SK-N-MC (cell line): ENCODE measurements at regions not wholly inside any gene's neighbourhood (a gene's known extent, or its start where the extent isn't known, plus 50 kb on each side); places are given as distances from the start of the nearest gene placed in this dataset.
"Not testable (repeated sequence)": the region's sequence is repeated elsewhere in the genome, so short reads cannot be mapped to it uniquely, and the experiment has no call there.

ENCODE experiments used
- EZH2 ChIP-seq: fragments of 200-600 bp; sonication (generic); IDR thresholded peaks from one replicate; pipeline ENCODE4 v1.6.1; 2017; ENCODE audit warnings: antibody characterized with exemption
- FOXP2 ChIP-seq: optimal IDR thresholded peaks from 2 replicates; pipeline ENCODE3; 2011; ENCODE audit warnings: mild to moderate bottlenecking, moderate library complexity; ENCODE audit not compliant: insufficient read depth; ENCODE audit errors: extremely low read length, control extremely low read depth
- POLR2AphosphoS5 ChIP-seq: IDR thresholded peaks from 2 replicates; pipeline ENCODE4 v1.6.1; 2012; ENCODE audit warnings: mild to moderate bottlenecking, low read depth, low read length, borderline replicate concordance

GRCh38 chr2:194771394-194771793, 885.6 kb upstream of the SLC39A10 start:
- TF ChIP-seq POLR2AphosphoS5, EZH2, FOXP2: not testable (repeated sequence)
